WTC11 (cell line): ENCODE measurements at regions not wholly inside any gene's neighbourhood (a gene's known extent, or its start where the extent isn't known, plus 50 kb on each side); places are given as distances from the start of the nearest gene placed in this dataset.

Source experiments
- ATAC-seq: fragments of 200-7000 bp; cut with Tn5 transposase; 2 replicates; pipeline ENCODE4 v1.10.0; 2021; ENCODE audit warnings: mild to moderate bottlenecking, moderate library complexity
- CTCF ChIA-PET: fragments of 300-600 bp; sonication (Branson Sonifier 250); formaldehyde crosslinking; loops from one replicate; lab custom pipeline; 2021; ENCODE audit warnings: antibody characterized with exemption; lab: Charles Lee
- POLR2A ChIA-PET: fragments of 350-600 bp; sonication (Branson Sonifier 250); formaldehyde crosslinking; loops from one replicate; lab custom pipeline; 2021; ENCODE audit warnings: antibody characterized with exemption; lab: Charles Lee
- DNase-seq: peaks from one replicate; pipeline ENCODE4 v3.0.0; 2021; ENCODE audit warnings: low spot score
- H3K27ac Mint-ChIP-seq: 2 replicates; pipeline ENCODE4 v1.8.0; 2021; ENCODE audit warnings: mixed read lengths
- H3K27me3 Mint-ChIP-seq: 2 replicates; pipeline ENCODE4 v1.8.0; 2021; ENCODE audit warnings: low read depth, mild to moderate bottlenecking, moderate library complexity, mixed read lengths
- H3K36me3 Mint-ChIP-seq: 2 replicates; pipeline ENCODE4 v1.8.0; 2021; ENCODE audit warnings: mixed read lengths
- H3K4me1 Mint-ChIP-seq: 2 replicates; pipeline ENCODE4 v1.8.0; 2022; ENCODE audit warnings: mixed read lengths
- H3K4me3 Mint-ChIP-seq: 2 replicates; pipeline ENCODE4 v1.8.0; 2021; ENCODE audit warnings: mild to moderate bottlenecking, moderate library complexity, mixed read lengths
- H3K9me3 Mint-ChIP-seq: 2 replicates; pipeline ENCODE4 v1.8.0; 2021; ENCODE audit warnings: mixed read lengths
- AR ChIP-seq: fragments of 250-450 bp; sonication (Bioruptor Pico); IDR thresholded peaks from 2 replicates; pipeline ENCODE4 v1.9.0; 2021; ENCODE audit warnings: mild to moderate bottlenecking
- CDX4 ChIP-seq: fragments of 250-450 bp; sonication (Bioruptor Pico); IDR thresholded peaks from 2 replicates; pipeline ENCODE4 v1.9.0; 2021; ENCODE audit warnings: moderate library complexity, mild to moderate bottlenecking, inconsistent platforms, borderline replicate concordance
- ELF4 ChIP-seq: sonication (generic); formaldehyde crosslinking; IDR thresholded peaks from 2 replicates; pipeline ENCODE4 v1.8.1; 2022; ENCODE audit warnings: low read depth, mild to moderate bottlenecking, moderate library complexity, missing genetic modification reagents
- FOXJ3 ChIP-seq: sonication (generic); formaldehyde crosslinking; IDR thresholded peaks from 2 replicates; pipeline ENCODE4 v1.9.0; 2021; ENCODE audit warnings: missing genetic modification reagents, mild to moderate bottlenecking, borderline replicate concordance
- FOXK1 ChIP-seq: sonication (generic); formaldehyde crosslinking; IDR thresholded peaks from 2 replicates; pipeline ENCODE4 v1.8.0; 2022; ENCODE audit warnings: mild to moderate bottlenecking, moderate library complexity, missing genetic modification reagents
- FOXP4 ChIP-seq: sonication (generic); formaldehyde crosslinking; IDR thresholded peaks from 2 replicates; pipeline ENCODE4 v1.8.0; 2022; ENCODE audit warnings: mild to moderate bottlenecking, missing genetic modification reagents
- HMGXB4 ChIP-seq: sonication (generic); formaldehyde crosslinking; IDR thresholded peaks from 2 replicates; pipeline ENCODE4 v1.8.1; 2023; ENCODE audit warnings: mild to moderate bottlenecking, moderate library complexity, missing genetic modification reagents
- IRF1 ChIP-seq: sonication (generic); formaldehyde crosslinking; IDR thresholded peaks from 2 replicates; pipeline ENCODE4 v1.8.0; 2023; ENCODE audit warnings: missing genetic modification reagents
- KAT7 ChIP-seq: sonication (generic); formaldehyde crosslinking; IDR thresholded peaks from 2 replicates; pipeline ENCODE4 v1.8.1; 2023; ENCODE audit warnings: missing genetic modification reagents, mild to moderate bottlenecking, borderline replicate concordance
- NR1H2 ChIP-seq: sonication (generic); formaldehyde crosslinking; IDR thresholded peaks from 2 replicates; pipeline ENCODE4 v1.9.0; 2021; ENCODE audit warnings: mild to moderate bottlenecking, moderate library complexity, missing genetic modification reagents
- NR2C2 ChIP-seq: sonication (generic); formaldehyde crosslinking; IDR thresholded peaks from 2 replicates; pipeline ENCODE4 v1.8.0; 2022; ENCODE audit warnings: mild to moderate bottlenecking, missing genetic modification reagents
- NR3C1 ChIP-seq: sonication (generic); formaldehyde crosslinking; conservative IDR thresholded peaks from 2 replicates; pipeline ENCODE4 v1.8.1; 2023; ENCODE audit warnings: low read depth, mild to moderate bottlenecking, missing genetic modification reagents
- RORB ChIP-seq: fragments of 250-450 bp; sonication (Bioruptor Pico); IDR thresholded peaks from 2 replicates; pipeline ENCODE4 v1.9.0; 2021; ENCODE audit warnings: mild to moderate bottlenecking
- TEAD4 ChIP-seq: sonication (generic); formaldehyde crosslinking; IDR thresholded peaks from 2 replicates; pipeline ENCODE4 v1.8.0; 2022; ENCODE audit warnings: mild to moderate bottlenecking, missing genetic modification reagents
- ZNF138 ChIP-seq: sonication (generic); formaldehyde crosslinking; conservative IDR thresholded peaks from 2 replicates; pipeline ENCODE4 v1.8.1; 2022; ENCODE audit warnings: mild to moderate bottlenecking, moderate library complexity, missing genetic modification reagents
- ZNF219 ChIP-seq: sonication (generic); formaldehyde crosslinking; IDR thresholded peaks from 2 replicates; pipeline ENCODE4 v1.8.0; 2023; ENCODE audit warnings: missing genetic modification reagents, mild to moderate bottlenecking, borderline replicate concordance
- ZNF232 ChIP-seq: sonication (generic); formaldehyde crosslinking; IDR thresholded peaks from 2 replicates; pipeline ENCODE4 v1.8.0; 2022; ENCODE audit warnings: mild to moderate bottlenecking, missing genetic modification reagents
- ZNF317 ChIP-seq: sonication (generic); formaldehyde crosslinking; IDR thresholded peaks from 2 replicates; pipeline ENCODE4 v1.8.1; 2023; ENCODE audit warnings: low read depth, mild to moderate bottlenecking, moderate library complexity, missing genetic modification reagents, borderline replicate concordance
- ZNF423 ChIP-seq: fragments of 250-450 bp; sonication (Bioruptor Pico); IDR thresholded peaks from 2 replicates; pipeline ENCODE4 v2.1.2; 2022; ENCODE audit warnings: mild to moderate bottlenecking, moderate library complexity

- no peak for TF ChIP-seq FOXJ3
- no peak for TF ChIP-seq ZNF219 (CRISPR knock-in tag)
- no peak for TF ChIP-seq NR1H2
- TF ChIP-seq ZNF138 (CRISPR knock-in tag): no peak
- no peak for TF ChIP-seq IRF1 (CRISPR knock-in tag)
- no peak for TF ChIP-seq RORB (CRISPR knock-in tag)
- TF ChIP-seq TEAD4: no peak
- no peak for TF ChIP-seq FOXP4 (CRISPR knock-in tag)
- no peak for TF ChIP-seq NR2C2 (CRISPR knock-in tag)
- TF ChIP-seq FOXK1 (CRISPR knock-in tag): no peak
- TF ChIP-seq ZNF423 (CRISPR knock-in tag): no peak
- no peak for TF ChIP-seq ELF4 (CRISPR knock-in tag)
- TF ChIP-seq AR (CRISPR knock-in tag): no peak
- TF ChIP-seq, all 79 proteins: peak for 0
- no peaks in the 10 kb centered on the region for H3K4me1 Mint-ChIP-seq
- ATAC-seq: no peak
- DNase-seq: no peak
- H3K27me3 Mint-ChIP-seq: no peaks in the 10 kb centered on the region
- H3K4me3 Mint-ChIP-seq: no peak overlapping the region
- no peaks in the 10 kb centered on the region for H3K36me3 Mint-ChIP-seq
- H3K27ac Mint-ChIP-seq: no peak overlapping the region
- H3K9me3 Mint-ChIP-seq: peaks cover 13% of the 10 kb centered on the region
- ChIA-PET POLR2A (no interaction called here), CTCF (no interaction called here)
These were observed 670.0 kb upstream of the NOVA1 start for GRCh38 chr14:27267876-27268275.

- no peak for DNase-seq
- no peak overlapping the region for H3K4me3 Mint-ChIP-seq
- no peak overlapping the region for H3K27ac Mint-ChIP-seq
- H3K4me1 Mint-ChIP-seq: no peaks in the 10 kb centered on the region
- no peaks in the 10 kb centered on the region for H3K27me3 Mint-ChIP-seq
- no peak for ATAC-seq
- no peak for TF ChIP-seq KAT7 (CRISPR knock-in tag)
- no peak for TF ChIP-seq NR3C1 (CRISPR knock-in tag)
- no peak for TF ChIP-seq HMGXB4 (CRISPR knock-in tag)
- no peak for TF ChIP-seq ZNF232 (CRISPR knock-in tag)
- TF ChIP-seq ZNF317 (CRISPR knock-in tag): no peak
- no peak for TF ChIP-seq TEAD4
- TF ChIP-seq CDX4 (CRISPR knock-in tag): no peak
- CTCF ChIA-PET: no interaction called here
- H3K9me3 Mint-ChIP-seq: no peaks in the 10 kb centered on the region
- H3K36me3 Mint-ChIP-seq: no peaks in the 10 kb centered on the region
- POLR2A ChIA-PET: interaction anchor here (0.6 kb wide), 1 partner anchor 238 kb away, joined by 5 read pairs; no protein-coding TSS in a partner anchor
These were observed 672.9 kb upstream of the NOVA1 start for GRCh38 chr14:27270716-27271115.
